ENCODE measurements at regions not wholly inside any gene's neighbourhood (a gene's known extent, or its start where the extent isn't known, plus 50 kb on each side); places are given as distances from the start of the nearest gene placed in this dataset.

DNA sequence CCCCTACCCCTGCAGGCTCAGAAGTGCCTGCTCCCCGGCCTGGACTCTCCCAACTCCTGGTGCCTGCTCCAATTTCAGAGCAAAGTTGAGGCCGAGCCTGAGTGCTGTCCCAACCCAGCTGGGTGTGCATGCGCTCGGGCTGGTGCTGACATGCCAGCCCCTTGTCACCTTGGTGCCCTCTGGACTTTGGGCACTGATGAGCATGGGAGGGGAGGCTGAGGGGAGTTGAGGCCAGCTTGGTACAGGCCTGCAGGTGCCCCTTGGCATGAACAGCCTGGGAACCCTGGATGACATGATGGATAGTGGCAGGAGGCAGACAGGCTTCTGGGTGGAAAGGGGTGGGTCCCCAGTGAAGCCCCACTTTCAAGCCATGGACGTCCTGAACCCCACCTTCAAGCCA is 366.1 kb upstream of the NEGR1 start:
- intact Hi-C loops (cut with DNase I), result no loop called here
- no peaks in the 10 kb centered on the region for H3K36me3 ChIP-seq
- DNase-seq (no peak), ATAC-seq (no peak)
- no peak overlapping the region for H3K27ac ChIP-seq
- no peaks in the 10 kb centered on the region for H3K9me3 ChIP-seq
- no peak for TF ChIP-seq POLR2A (IDR thresholded peaks at IDR 0.05)
- TF ChIP-seq, protein P1, sequence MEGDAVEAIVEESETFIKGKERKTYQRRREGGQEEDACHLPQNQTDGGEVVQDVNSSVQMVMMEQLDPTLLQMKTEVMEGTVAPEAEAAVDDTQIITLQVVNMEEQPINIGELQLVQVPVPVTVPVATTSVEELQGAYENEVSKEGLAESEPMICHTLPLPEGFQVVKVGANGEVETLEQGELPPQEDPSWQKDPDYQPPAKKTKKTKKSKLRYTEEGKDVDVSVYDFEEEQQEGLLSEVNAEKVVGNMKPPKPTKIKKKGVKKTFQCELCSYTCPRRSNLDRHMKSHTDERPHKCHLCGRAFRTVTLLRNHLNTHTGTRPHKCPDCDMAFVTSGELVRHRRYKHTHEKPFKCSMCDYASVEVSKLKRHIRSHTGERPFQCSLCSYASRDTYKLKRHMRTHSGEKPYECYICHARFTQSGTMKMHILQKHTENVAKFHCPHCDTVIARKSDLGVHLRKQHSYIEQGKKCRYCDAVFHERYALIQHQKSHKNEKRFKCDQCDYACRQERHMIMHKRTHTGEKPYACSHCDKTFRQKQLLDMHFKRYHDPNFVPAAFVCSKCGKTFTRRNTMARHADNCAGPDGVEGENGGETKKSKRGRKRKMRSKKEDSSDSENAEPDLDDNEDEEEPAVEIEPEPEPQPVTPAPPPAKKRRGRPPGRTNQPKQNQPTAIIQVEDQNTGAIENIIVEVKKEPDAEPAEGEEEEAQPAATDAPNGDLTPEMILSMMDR (IDR thresholded peaks at IDR 0.05), result no peak
- no peaks in the 10 kb centered on the region for H3K4me1 ChIP-seq
- 57 to 87% (median 61%) methylated on average over 1 to 5 of the region's 5 CpGs for WGBS, 4 donors
- H3K4me3 ChIP-seq, result no peak overlapping the region
- H3K27me3 ChIP-seq, result no peaks in the 10 kb centered on the region

DNA sequence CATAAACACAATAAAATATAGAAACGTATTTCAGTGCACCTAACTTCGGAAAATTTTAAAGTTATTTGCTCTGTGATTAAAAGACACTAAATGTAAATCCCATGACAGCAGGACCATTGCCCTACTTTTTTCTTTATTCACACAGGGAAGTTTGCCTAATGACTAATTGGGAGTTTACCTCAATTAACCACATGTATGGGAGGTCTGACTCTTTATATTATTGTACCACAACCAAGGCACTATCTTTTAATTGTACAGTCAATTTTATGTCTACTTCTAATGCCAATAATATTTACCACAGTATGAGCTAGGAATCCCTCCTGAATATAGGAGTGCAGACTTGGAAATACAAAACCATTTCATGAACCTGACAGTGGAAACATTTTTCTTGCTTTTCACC is 360.8 kb upstream of the NEGR1 start:
- H3K27ac ChIP-seq, result no peak overlapping the region
- H3K9me3 ChIP-seq, result peaks cover 0 to 4% (median 0%) of the 10 kb centered on the region in 12 donors
- H3K4me3 ChIP-seq, result no peak overlapping the region
- H3K27me3 ChIP-seq, result no peaks in the 10 kb centered on the region
- ATAC-seq (no peak), DNase-seq (no peak)
- no peaks in the 10 kb centered on the region for H3K4me1 ChIP-seq
- 75 to 87% (median 82%) methylated on average over 2 of the region's 2 CpGs for WGBS, 4 donors
- H3K36me3 ChIP-seq, result no peaks in the 10 kb centered on the region
- intact Hi-C loops (cut with DNase I), result no loop called here
- TF ChIP-seq POLR2A (IDR thresholded peaks at IDR 0.05), result no peak
- TF ChIP-seq, protein P1 (IDR thresholded peaks at IDR 0.05), result no peak

DNA sequence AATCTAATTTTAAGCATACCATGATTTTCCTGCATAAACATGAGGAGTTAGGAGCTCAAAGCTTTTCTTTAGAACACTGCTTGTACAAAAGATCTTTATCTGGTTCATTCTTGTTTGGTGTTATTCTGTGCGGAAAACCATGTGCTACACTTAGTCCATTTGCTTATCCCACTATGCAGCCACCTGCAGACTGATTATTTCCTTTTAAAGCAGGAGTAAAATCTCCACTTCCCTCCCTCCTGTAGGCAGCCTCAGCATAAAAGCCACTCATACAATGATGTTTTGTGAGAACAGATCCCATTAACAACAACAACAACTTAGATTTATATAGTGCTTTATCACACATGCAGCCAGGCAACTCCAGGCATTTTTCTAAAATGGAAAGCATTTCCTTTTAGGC is 355.3 kb upstream of the NEGR1 start:
- Histone ChIP-seq H3K27me3 (no peaks in the 10 kb centered on the region), H3K9me3 (peaks cover 0 to 4% (median 0%) of the 10 kb centered on the region in 12 donors), H3K4me3 (no peak overlapping the region), H3K27ac (no peak overlapping the region), H3K36me3 (no peaks in the 10 kb centered on the region), H3K4me1 (no peaks in the 10 kb centered on the region)
- intact Hi-C loops (cut with DNase I), result no loop called here
- DNase-seq, result no peak
- WGBS, 4 donors, result 59 to 77% (median 69%) methylated on average over 1 of the region's 1 CpG
- TF ChIP-seq, protein P1 (IDR thresholded peaks at IDR 0.05), result no peak
- no peak for TF ChIP-seq POLR2A (IDR thresholded peaks at IDR 0.05)
- no peak for ATAC-seq

DNA sequence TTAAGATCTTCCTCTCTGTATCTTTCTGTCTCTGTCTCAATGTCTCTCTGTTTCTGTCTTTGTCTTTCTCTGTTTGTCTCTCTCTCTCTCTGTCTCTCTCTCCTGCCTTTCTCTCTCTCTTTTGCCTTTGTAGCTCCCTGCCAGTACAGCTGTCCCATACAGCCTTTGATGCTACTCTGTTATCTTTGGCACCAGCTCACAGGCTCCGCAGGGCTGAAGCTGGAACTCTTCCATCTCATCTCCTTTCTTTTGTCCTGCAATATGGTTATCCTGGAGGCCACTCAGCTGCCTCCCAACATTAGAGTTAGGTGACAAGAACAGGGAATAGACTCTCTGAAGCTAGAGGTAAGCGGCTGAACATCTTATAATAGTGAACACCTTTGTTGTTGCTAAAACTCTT is 354.3 kb upstream of the NEGR1 start:
- TF ChIP-seq, protein P1 (IDR thresholded peaks at IDR 0.05), result no peak
- TF ChIP-seq POLR2A (IDR thresholded peaks at IDR 0.05), result no peak
- Histone ChIP-seq H3K4me3 (no peak overlapping the region), H3K4me1 (no peaks in the 10 kb centered on the region), H3K27me3 (no peaks in the 10 kb centered on the region), H3K9me3 (peaks cover 0 to 4% (median 0%) of the 10 kb centered on the region in 12 donors), H3K27ac (no peak overlapping the region), H3K36me3 (no peaks in the 10 kb centered on the region)
- ATAC-seq (no peak), DNase-seq (no peak)
- intact Hi-C loops (cut with DNase I), result no loop called here
- 45 to 52% (median 46%) methylated on average over 2 of the region's 2 CpGs for WGBS, 4 donors

Data from heart left ventricle (tissue), 16 donors.